BLaER1 (cell line): ENCODE measurements at regions not wholly inside any gene's neighbourhood (a gene's known extent, or its start where the extent isn't known, plus 50 kb on each side); places are given as distances from the start of the nearest gene placed in this dataset.

Experiments used
- H3K27ac ChIP-seq: shearing (Covaris generic); formaldehyde crosslinking; 2 replicates; pipeline ENCODE4 v1.8.1; 2022
- H3K27me3 ChIP-seq: shearing (Covaris generic); formaldehyde crosslinking; 2 replicates; pipeline ENCODE4 v1.8.1; 2022
- H3K36me3 ChIP-seq: shearing (Covaris generic); formaldehyde crosslinking; 2 replicates; pipeline ENCODE4 v1.8.1; 2022
- H3K4me1 ChIP-seq: shearing (Covaris generic); formaldehyde crosslinking; 2 replicates; pipeline ENCODE4 v1.8.1; 2022
- H3K4me2 ChIP-seq: shearing (Covaris generic); formaldehyde crosslinking; 2 replicates; pipeline ENCODE4 v1.8.1; 2022
- H3K4me3 ChIP-seq: shearing (Covaris generic); formaldehyde crosslinking; 2 replicates; pipeline ENCODE4 v1.8.1; 2022
- H3K9ac ChIP-seq: shearing (Covaris generic); formaldehyde crosslinking; 2 replicates; pipeline ENCODE4 v1.8.1; 2022
- H3K9me3 ChIP-seq: shearing (Covaris generic); formaldehyde crosslinking; 2 replicates; pipeline ENCODE4 v1.8.1; 2022
- H4K20me1 ChIP-seq: shearing (Covaris generic); formaldehyde crosslinking; 2 replicates; pipeline ENCODE4 v1.8.1; 2022
- Cebpa-rat ChIP-seq: shearing (Covaris generic); IDR thresholded peaks from 2 replicates; pipeline ENCODE4 v1.8.1; 2022

DNA sequence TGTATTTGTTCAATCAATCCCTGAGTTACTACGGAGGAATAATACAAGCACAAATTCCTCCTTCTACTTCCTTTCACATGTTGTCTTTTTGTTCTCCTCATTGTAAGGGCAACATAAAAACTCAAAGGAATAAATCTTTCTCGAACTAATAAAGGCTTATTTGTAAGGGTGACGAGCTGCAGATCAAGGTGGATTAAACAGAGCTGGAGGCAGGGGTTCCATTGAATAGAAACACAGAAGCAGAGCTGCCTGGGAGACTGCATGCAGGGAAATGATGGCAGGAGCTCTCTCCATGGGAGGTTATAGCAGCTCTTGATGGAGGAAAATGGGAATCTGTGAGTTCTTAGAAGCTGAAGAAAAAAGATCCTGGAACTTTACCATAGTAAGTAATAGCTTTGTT is 160.2 kb downstream of the CYYR1 start:
- Histone ChIP-seq H4K20me1 (no peaks in the 10 kb centered on the region), H3K4me3 (no peak overlapping the region), H3K9me3 (no peaks in the 10 kb centered on the region), H3K4me2 (no peak overlapping the region), H3K36me3 (no peaks in the 10 kb centered on the region), H3K27ac (no peak overlapping the region), H3K27me3 (no peaks in the 10 kb centered on the region), H3K9ac (no peak overlapping the region), H3K4me1 (no peaks in the 10 kb centered on the region)
- TF ChIP-seq Cebpa-rat: no peak

- Histone ChIP-seq H3K36me3 (no peaks in the 10 kb centered on the region), H3K4me1 (peaks cover 15% of the 10 kb centered on the region), H3K27ac (no peak overlapping the region), H3K9ac (no peak overlapping the region), H3K4me2 (no peak overlapping the region), H3K27me3 (no peaks in the 10 kb centered on the region), H4K20me1 (no peaks in the 10 kb centered on the region), H3K9me3 (no peaks in the 10 kb centered on the region), H3K4me3 (no peak overlapping the region)
- no peak for TF ChIP-seq Cebpa-rat
These were observed 163.4 kb downstream of the CYYR1 start for GRCh38 chr21:26409735-26410134.

- Histone ChIP-seq H4K20me1 (no peaks in the 10 kb centered on the region), H3K9ac (no peak overlapping the region), H3K4me3 (no peak overlapping the region), H3K27ac (no peak overlapping the region), H3K9me3 (no peaks in the 10 kb centered on the region), H3K27me3 (no peaks in the 10 kb centered on the region), H3K4me1 (peaks cover 19% of the 10 kb centered on the region), H3K4me2 (no peak overlapping the region), H3K36me3 (no peaks in the 10 kb centered on the region)
- TF ChIP-seq Cebpa-rat: no peak
These were observed 164.6 kb downstream of the CYYR1 start for GRCh38 chr21:26408511-26408910.

- H4K20me1 ChIP-seq: no peaks in the 10 kb centered on the region
- H3K4me2 ChIP-seq: no peak overlapping the region
- no peak overlapping the region for H3K9ac ChIP-seq
- no peaks in the 10 kb centered on the region for H3K27me3 ChIP-seq
- TF ChIP-seq Cebpa-rat: no peak
- H3K27ac ChIP-seq: no peak overlapping the region
- no peaks in the 10 kb centered on the region for H3K36me3 ChIP-seq
- H3K4me1 ChIP-seq: peaks cover 19% of the 10 kb centered on the region
- H3K9me3 ChIP-seq: no peaks in the 10 kb centered on the region
- no peak overlapping the region for H3K4me3 ChIP-seq
These were observed 166.6 kb downstream of the CYYR1 start for GRCh38 chr21:26406526-26406925.

DNA sequence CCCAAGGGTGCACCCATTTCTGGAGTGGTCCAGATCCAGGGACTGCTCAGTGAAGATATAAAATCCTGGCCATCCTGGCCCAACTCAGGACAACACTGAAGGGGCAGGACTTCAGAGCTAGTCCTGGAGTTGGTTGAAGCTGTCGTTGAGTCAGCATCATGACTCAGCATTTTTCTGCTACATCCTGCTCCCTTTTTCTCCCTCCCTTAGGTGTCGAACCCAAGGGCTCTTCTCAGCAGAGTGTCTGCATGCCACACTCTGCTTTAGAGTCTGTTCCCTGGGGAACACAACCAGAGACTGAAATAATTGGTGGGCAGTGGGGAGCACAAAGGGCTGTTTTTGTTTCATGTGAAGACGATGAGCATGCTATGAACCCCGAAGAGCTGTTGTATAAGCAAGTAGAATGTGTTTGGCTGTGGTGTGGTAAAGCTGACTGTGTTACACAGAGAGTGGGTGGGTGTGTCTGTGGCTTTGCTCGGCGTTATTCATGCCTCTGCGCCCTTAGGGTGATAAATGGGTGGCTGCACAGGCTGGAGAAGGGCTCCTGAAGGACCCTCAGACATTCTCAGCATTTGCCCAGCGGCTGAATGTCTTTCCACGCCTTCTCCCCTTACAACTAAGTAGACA is 167.2 kb downstream of the CYYR1 start:
- 0 out of 2 replicates have a peak overlapping the region, but pooled peaks have one; percentile 16 for H3K27ac ChIP-seq
- no peak for TF ChIP-seq Cebpa-rat
- no peak overlapping the region for H3K4me3 ChIP-seq
- no peaks in the 10 kb centered on the region for H4K20me1 ChIP-seq
- no peaks in the 10 kb centered on the region for H3K36me3 ChIP-seq
- no peak overlapping the region for H3K9ac ChIP-seq
- no peaks in the 10 kb centered on the region for H3K27me3 ChIP-seq
- peak overlapping the region; percentile 60 for H3K4me2 ChIP-seq
- peaks cover 19% of the 10 kb centered on the region for H3K4me1 ChIP-seq
- no peaks in the 10 kb centered on the region for H3K9me3 ChIP-seq

DNA sequence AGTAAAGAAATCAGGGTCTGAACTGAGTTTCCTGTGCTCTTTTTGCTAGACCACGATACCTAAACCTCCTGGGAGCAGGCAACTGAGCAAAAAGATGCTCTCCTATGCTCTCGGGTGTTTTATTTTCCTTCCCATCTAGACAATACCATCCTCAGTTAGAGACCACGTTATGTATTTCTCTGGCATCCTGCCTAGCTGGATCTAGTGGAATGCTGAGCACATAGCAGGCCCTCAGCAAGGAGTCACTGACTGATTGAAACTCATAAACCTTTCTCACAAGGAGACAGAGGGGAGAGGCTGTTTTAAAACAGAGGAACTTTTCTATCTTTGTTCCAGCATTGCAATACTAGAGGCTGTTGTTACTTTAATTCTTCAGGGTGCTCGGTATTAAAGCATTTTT is 168.0 kb downstream of the CYYR1 start:
- Histone ChIP-seq H3K9me3 (no peaks in the 10 kb centered on the region), H3K9ac (no peak overlapping the region), H3K36me3 (no peaks in the 10 kb centered on the region), H3K27ac (no peak overlapping the region), H3K4me2 (peak overlapping the region; percentile 60), H3K27me3 (no peaks in the 10 kb centered on the region), H4K20me1 (no peaks in the 10 kb centered on the region), H3K4me1 (peaks cover 19% of the 10 kb centered on the region), H3K4me3 (no peak overlapping the region)
- TF ChIP-seq Cebpa-rat: no peak

DNA sequence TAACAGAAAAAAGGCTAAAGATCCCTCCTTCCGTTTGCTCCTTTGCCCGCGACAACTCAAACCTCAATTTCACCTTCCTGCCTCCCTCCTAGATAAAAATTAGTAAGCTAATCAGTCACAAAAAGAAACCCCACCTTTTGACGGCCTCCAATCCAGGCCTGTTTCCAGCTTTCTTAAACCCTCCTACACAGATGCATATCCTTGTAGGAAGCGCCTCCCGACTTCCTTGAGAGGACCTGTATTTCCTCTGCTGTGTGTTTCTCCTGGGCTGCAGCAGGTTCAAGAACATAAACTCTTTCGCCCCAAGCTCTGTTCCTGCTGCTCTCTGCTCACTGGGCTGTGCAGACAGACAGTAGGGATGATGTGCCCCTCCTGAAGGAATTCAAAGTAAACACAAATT is 168.8 kb downstream of the CYYR1 start:
- no peak for TF ChIP-seq Cebpa-rat
- H3K36me3 ChIP-seq: no peaks in the 10 kb centered on the region
- no peak overlapping the region for H3K27ac ChIP-seq
- H3K9ac ChIP-seq: no peak overlapping the region
- no peak overlapping the region for H3K4me2 ChIP-seq
- H4K20me1 ChIP-seq: no peaks in the 10 kb centered on the region
- peaks cover 19% of the 10 kb centered on the region for H3K4me1 ChIP-seq
- no peak overlapping the region for H3K4me3 ChIP-seq
- no peaks in the 10 kb centered on the region for H3K9me3 ChIP-seq
- H3K27me3 ChIP-seq: no peaks in the 10 kb centered on the region

GRCh38 chr21:26403321-26403720 is 169.8 kb downstream of the CYYR1 start:
- Histone ChIP-seq H3K4me1 (peaks cover 19% of the 10 kb centered on the region), H3K9me3 (no peaks in the 10 kb centered on the region), H3K4me3 (no peak overlapping the region), H3K4me2 (no peak overlapping the region), H3K27me3 (no peaks in the 10 kb centered on the region), H3K9ac (no peak overlapping the region), H3K36me3 (no peaks in the 10 kb centered on the region), H3K27ac (no peak overlapping the region), H4K20me1 (no peaks in the 10 kb centered on the region)
- TF ChIP-seq Cebpa-rat: no peak

DNA sequence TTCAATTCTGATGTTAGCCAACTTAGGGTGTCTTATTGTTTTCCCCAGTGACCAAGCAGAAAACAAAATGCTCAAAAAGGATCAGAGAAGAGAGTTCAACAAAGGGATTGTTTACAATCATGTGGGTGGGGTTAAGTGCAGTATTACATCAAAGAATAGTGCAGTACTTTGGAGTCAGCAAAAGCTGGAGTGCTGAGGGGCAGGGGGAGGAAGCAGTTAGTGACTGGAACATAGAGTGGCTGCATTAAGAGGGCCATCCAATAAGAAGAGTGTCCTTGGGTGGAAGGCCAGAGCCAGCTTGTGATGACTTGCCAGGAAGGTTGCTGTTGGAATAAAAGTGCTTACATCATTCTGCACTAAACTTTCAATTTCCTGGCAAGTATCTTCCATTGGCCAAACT is 175.5 kb downstream of the CYYR1 start:
- Histone ChIP-seq H3K9me3 (no peaks in the 10 kb centered on the region), H3K4me1 (no peaks in the 10 kb centered on the region), H3K4me2 (no peak overlapping the region), H3K36me3 (no peaks in the 10 kb centered on the region), H3K27ac (no peak overlapping the region), H3K27me3 (no peaks in the 10 kb centered on the region), H4K20me1 (no peaks in the 10 kb centered on the region), H3K4me3 (no peak overlapping the region), H3K9ac (no peak overlapping the region)
- no peak for TF ChIP-seq Cebpa-rat

DNA sequence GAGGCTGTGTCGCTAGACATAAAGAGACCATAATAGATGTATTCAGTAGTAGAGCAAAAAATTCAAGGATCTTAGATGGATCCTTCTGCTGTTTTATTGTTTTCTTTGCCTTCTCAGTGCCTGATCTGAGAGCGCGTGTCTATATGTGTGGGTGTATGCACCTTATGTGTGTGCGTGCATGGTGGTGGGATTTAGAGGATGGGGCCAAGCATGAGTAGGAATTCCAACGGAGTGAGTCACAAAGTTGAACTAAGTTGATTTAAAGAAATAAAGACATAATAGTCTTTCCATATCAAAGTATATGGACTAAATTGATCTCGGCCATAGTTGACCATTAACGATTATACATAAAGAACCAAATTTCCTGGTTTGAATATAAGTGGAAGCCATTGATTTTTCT is 178.7 kb downstream of the CYYR1 start:
- Histone ChIP-seq H3K27ac (no peak overlapping the region), H3K9me3 (no peaks in the 10 kb centered on the region), H3K4me2 (no peak overlapping the region), H3K36me3 (no peaks in the 10 kb centered on the region), H4K20me1 (no peaks in the 10 kb centered on the region), H3K4me1 (peaks cover 19% of the 10 kb centered on the region), H3K27me3 (no peaks in the 10 kb centered on the region), H3K4me3 (no peak overlapping the region), H3K9ac (no peak overlapping the region)
- TF ChIP-seq Cebpa-rat: no peak

GRCh38 chr21:26391166-26391565 is 181.9 kb downstream of the CYYR1 start:
- H3K27ac ChIP-seq: no peak overlapping the region
- H3K4me2 ChIP-seq: peak overlapping the region; percentile 50; the same call in 1 of the 2 replicates
- H3K9ac ChIP-seq: no peak overlapping the region
- H3K36me3 ChIP-seq: no peaks in the 10 kb centered on the region
- H3K9me3 ChIP-seq: peaks cover 13% of the 10 kb centered on the region
- no peak overlapping the region for H3K4me3 ChIP-seq
- H3K27me3 ChIP-seq: no peaks in the 10 kb centered on the region
- TF ChIP-seq Cebpa-rat: no peak
- peaks cover 27% of the 10 kb centered on the region for H3K4me1 ChIP-seq
- no peaks in the 10 kb centered on the region for H4K20me1 ChIP-seq
